ENCODE measurements at regions not wholly inside any gene's neighbourhood (a gene's known extent, or its start where the extent isn't known, plus 50 kb on each side); places are given as distances from the start of the nearest gene placed in this dataset.

- TF ChIP-seq CTCF (IDR thresholded peaks at IDR 0.05) (no peak), SIN3A (IDR thresholded peaks at IDR 0.05; ENCODE audit: borderline replicate concordance, insufficient read depth, low read depth, low read length) (no peak), TCF7L2 (IDR thresholded peaks at IDR 0.05; ENCODE audit: low read depth, low read length) (no peak), POLR2AphosphoS5 (IDR thresholded peaks at IDR 0.05; ENCODE audit: low read depth, low read length) (no peak), REST (IDR thresholded peaks at IDR 0.05; ENCODE audit: insufficient read depth in 1 of 2, low read depth in 2 of 2, low read length in 1 of 2) (no peak)
These were observed 487.0 kb upstream of the TNC start for GRCh38 chr9:115604831-115605483.
